GM23338 (cell line): ENCODE measurements at regions not wholly inside any gene's neighbourhood (a gene's known extent, or its start where the extent isn't known, plus 50 kb on each side); places are given as distances from the start of the nearest gene placed in this dataset.
A peak's percentile ranks its signal among the peaks of the same experiment; 100 is the strongest.

Source experiments
- ATAC-seq: fragments of 200-7000 bp; cut with Tn5 transposase; 3 replicates; pipeline ENCODE4 v1.9.1; 2020
- DNase-seq: peaks from one replicate; pipeline ENCODE4 v3.0.0-alpha.2; 2015; ENCODE audit warnings: low spot score
- H2AFZ ChIP-seq: fragments of 200-600 bp; sonication (generic); 2 replicates; pipeline ENCODE4 v1.8.0; 2016; ENCODE audit warnings: antibody characterized with exemption, mild to moderate bottlenecking, moderate library complexity
- H3F3A ChIP-seq: fragments of 200-600 bp; sonication (generic); replicated peaks from 2 replicates; pipeline ENCODE4 v1.8.0; 2017; ENCODE audit warnings: antibody characterized with exemption, mixed run types, low read depth
- H3K27ac ChIP-seq: fragments of 200-600 bp; sonication (generic); 2 replicates; pipeline ENCODE4 v1.6.1; 2016; ENCODE audit warnings: low read depth
- H3K27me3 ChIP-seq: fragments of 200-600 bp; sonication (generic); 2 replicates; pipeline ENCODE4 v1.8.0; 2016; ENCODE audit warnings: mild to moderate bottlenecking, mixed run types, moderate library complexity; ENCODE audit not compliant: insufficient read depth
- H3K36me3 ChIP-seq: fragments of 200-600 bp; sonication (generic); 2 replicates; pipeline ENCODE4 v1.8.0; 2016; ENCODE audit warnings: mild to moderate bottlenecking; ENCODE audit not compliant: insufficient read depth
- H3K4me1 ChIP-seq: fragments of 200-600 bp; sonication (generic); 2 replicates; pipeline ENCODE4 v1.8.0; 2016; ENCODE audit warnings: mild to moderate bottlenecking, moderate library complexity; ENCODE audit not compliant: insufficient read depth
- H3K4me2 ChIP-seq: fragments of 200-600 bp; sonication (generic); 2 replicates; pipeline ENCODE4 v1.7.1; 2017; ENCODE audit warnings: mixed run types
- H3K4me3 ChIP-seq: fragments of 200-600 bp; sonication (generic); 2 replicates; pipeline ENCODE4 v1.6.1; 2016; ENCODE audit warnings: mixed run types
- H3K79me2 ChIP-seq: fragments of 200-600 bp; sonication (generic); replicated peaks from 2 replicates; pipeline ENCODE4 v1.8.0; 2017; ENCODE audit warnings: mild to moderate bottlenecking; ENCODE audit not compliant: insufficient read depth
- H3K9me2 ChIP-seq: fragments of 200-600 bp; sonication (generic); 2 replicates; pipeline ENCODE4 v1.8.0; 2017; ENCODE audit not compliant: insufficient read depth
- H4K20me1 ChIP-seq: fragments of 200-600 bp; sonication (generic); replicated peaks from 2 replicates; pipeline ENCODE4 v1.8.0; 2017; ENCODE audit warnings: mild to moderate bottlenecking; ENCODE audit not compliant: insufficient read depth
- H3K27ac Mint-ChIP-seq: 2 replicates; pipeline ENCODE4 v1.8.0; 2020; ENCODE audit warnings: inconsistent platforms, mild to moderate bottlenecking, moderate library complexity, mixed read lengths
- H3K27me3 Mint-ChIP-seq: 3 replicates; pipeline ENCODE4 v1.8.0; 2022; ENCODE audit warnings: low read depth, mild to moderate bottlenecking, moderate library complexity, mixed read lengths, inconsistent platforms; ENCODE audit not compliant: insufficient read depth, poor library complexity
- H3K36me3 Mint-ChIP-seq: 3 replicates; pipeline ENCODE4 v1.8.0; 2021; ENCODE audit warnings: low read depth, mild to moderate bottlenecking, inconsistent platforms, moderate library complexity, mixed read lengths
- H3K4me1 Mint-ChIP-seq: 3 replicates; pipeline ENCODE4 v1.8.0; 2020; ENCODE audit warnings: mild to moderate bottlenecking, inconsistent platforms, mixed read lengths
- H3K4me3 Mint-ChIP-seq: 3 replicates; pipeline ENCODE4 v1.8.0; 2021; ENCODE audit warnings: moderate library complexity, mild to moderate bottlenecking, inconsistent platforms, mixed read lengths
- H3K9me3 Mint-ChIP-seq: 3 replicates; pipeline ENCODE4 v1.8.0; 2020; ENCODE audit warnings: moderate library complexity, mild to moderate bottlenecking, inconsistent platforms, mixed read lengths
- EZH2 ChIP-seq: fragments of 200-600 bp; sonication (generic); IDR thresholded peaks from one replicate; pipeline ENCODE4 v1.8.0; 2017; ENCODE audit warnings: antibody characterized with exemption, mild to moderate bottlenecking, low read depth; ENCODE audit not compliant: unreplicated experiment
- EZH2phosphoT487 ChIP-seq: fragments of 200-600 bp; sonication (generic); IDR thresholded peaks from one replicate; pipeline ENCODE4 v1.8.1; 2018; ENCODE audit warnings: antibody characterized with exemption; ENCODE audit not compliant: unreplicated experiment
- NANOG ChIP-seq: IDR thresholded peaks from 2 replicates; pipeline ENCODE4 v1.6.1; 2016; ENCODE audit warnings: antibody characterized with exemption, borderline replicate concordance
- STAT1 ChIP-seq: IDR thresholded peaks from one replicate; pipeline ENCODE4 v1.6.1; 2016; ENCODE audit warnings: antibody characterized with exemption; ENCODE audit not compliant: unreplicated experiment
- ZNF114 ChIP-seq: fragments of 250-450 bp; sonication (Bioruptor Pico); IDR thresholded peaks from 2 replicates; pipeline ENCODE4 v1.5.0; 2020; ENCODE audit warnings: mild to moderate bottlenecking, moderate library complexity
- ZNF331 ChIP-seq: fragments of 250-450 bp; sonication (Bioruptor Pico); IDR thresholded peaks from 2 replicates; pipeline ENCODE4 v1.5.0; 2020; ENCODE audit warnings: low read depth, mild to moderate bottlenecking, moderate library complexity
- ZNF462 ChIP-seq: fragments of 250-450 bp; sonication (Bioruptor Pico); IDR thresholded peaks from 2 replicates; pipeline ENCODE4 v1.5.0; 2020; ENCODE audit warnings: mild to moderate bottlenecking, moderate library complexity

GRCh38 chr2:55805686-55806085, 112.0 kb upstream of the PNPT1 start:
- Mint-ChIP-seq H3K4me3 (no peak overlapping the region), H3K27ac (no peak overlapping the region), H3K27me3 (peaks cover 2% of the 10 kb centered on the region), H3K4me1 (peaks cover 32% of the 10 kb centered on the region), H3K36me3 (no peaks in the 10 kb centered on the region), H3K9me3 (no peaks in the 10 kb centered on the region)
- Histone ChIP-seq H3K27me3 (no peaks in the 10 kb centered on the region), H3K9me2 (0 out of 2 replicates have a peak, but pooled peaks cover 7% of the 10 kb centered on the region), H3K4me2 (no peak overlapping the region), H3K27ac (no peak overlapping the region), H3K36me3 (no peaks in the 10 kb centered on the region), H3K4me1 (peaks cover 12% of the 10 kb centered on the region), H3K79me2 (no peaks in the 10 kb centered on the region), H2AFZ (no peak overlapping the region), H3K4me3 (no peak overlapping the region), H3F3A (no peaks in the 10 kb centered on the region), H4K20me1 (no peaks in the 10 kb centered on the region)
- ATAC-seq (no peak), DNase-seq (no peak)
- no peak for TF ChIP-seq ZNF462 (CRISPR knock-in tag)
- TF ChIP-seq NANOG, result no peak
- TF ChIP-seq EZH2, result no peak
- TF ChIP-seq EZH2phosphoT487, result no peak
- no peak for TF ChIP-seq ZNF331 (CRISPR knock-in tag)
- TF ChIP-seq STAT1, result no peak

GRCh38 chr2:55804535-55804934, 110.9 kb upstream of the PNPT1 start:
- Mint-ChIP-seq H3K27me3 (peaks cover 2% of the 10 kb centered on the region), H3K4me3 (no peak overlapping the region), H3K4me1 (peaks cover 24% of the 10 kb centered on the region), H3K9me3 (no peaks in the 10 kb centered on the region), H3K27ac (no peak overlapping the region), H3K36me3 (no peaks in the 10 kb centered on the region)
- Histone ChIP-seq H3K27ac (no peak overlapping the region), H3K4me3 (no peak overlapping the region), H4K20me1 (no peaks in the 10 kb centered on the region), H3K79me2 (no peaks in the 10 kb centered on the region), H3F3A (no peaks in the 10 kb centered on the region), H3K27me3 (no peaks in the 10 kb centered on the region), H3K36me3 (no peaks in the 10 kb centered on the region), H3K9me2 (0 out of 2 replicates have a peak, but pooled peaks cover 7% of the 10 kb centered on the region), H2AFZ (no peak overlapping the region), H3K4me2 (no peak overlapping the region), H3K4me1 (peaks cover 2% of the 10 kb centered on the region)
- ATAC-seq (peak; percentile 49; the same call in 2 of the 3 replicates), DNase-seq (no peak)
- no peak for TF ChIP-seq ZNF114 (CRISPR knock-in tag)
- TF ChIP-seq NANOG, result no peak
- TF ChIP-seq ZNF331 (CRISPR knock-in tag), result no peak
- no peak for TF ChIP-seq EZH2
- no peak for TF ChIP-seq ZNF462 (CRISPR knock-in tag)
